ENCODE measurements at regions not wholly inside any gene's neighbourhood (a gene's known extent, or its start where the extent isn't known, plus 50 kb on each side); places are given as distances from the start of the nearest gene placed in this dataset.

GRCh38 chr6:93915961-93916360 lies 496.6 kb upstream of the EPHA7 start:
- no TSS peak for BruUV-seq (replicated peaks)
- intact Hi-C loops (cut with micrococcal nuclease; ENCODE audit: unreplicated experiment): no loop called here
- H3K36me3 ChIP-seq (ENCODE audit: low read depth): no peaks in the 10 kb centered on the region
- no peaks in the 10 kb centered on the region for H3F3A ChIP-seq (ENCODE audit: insufficient read depth, low read depth)
- H3K4me1 ChIP-seq (replicated peaks; ENCODE audit: insufficient read depth): no peaks in the 10 kb centered on the region
- no peak overlapping the region for H3K4me2 ChIP-seq
- no peaks in the 10 kb centered on the region for H3K27me3 ChIP-seq (ENCODE audit: insufficient read depth, low read depth)
- H3K4me3 ChIP-seq: no peak overlapping the region
- H3K27ac ChIP-seq: no peak overlapping the region
- H3K79me2 ChIP-seq (ENCODE audit: low read depth): no peaks in the 10 kb centered on the region
- no peak overlapping the region for H2AFZ ChIP-seq
- ChIA-PET POLR2A (ENCODE audit: unreplicated experiment) (no interaction called here), CTCF (no interaction called here)
- H4K20me1 ChIP-seq (ENCODE audit: insufficient read depth): no peaks in the 10 kb centered on the region
- H3K9me2 ChIP-seq (ENCODE audit: insufficient read depth): no peaks in the 10 kb centered on the region
- no peaks in the 10 kb centered on the region for H3K9me3 ChIP-seq (ENCODE audit: insufficient read depth, low read depth)
- TF ChIP-seq EZH2 (IDR thresholded peaks at IDR 0.05; ENCODE audit: low read depth): no peak
- no peak for TF ChIP-seq CTCF (conservative IDR thresholded peaks at IDR 0.05)
- no peak for DNase-seq

DNA sequence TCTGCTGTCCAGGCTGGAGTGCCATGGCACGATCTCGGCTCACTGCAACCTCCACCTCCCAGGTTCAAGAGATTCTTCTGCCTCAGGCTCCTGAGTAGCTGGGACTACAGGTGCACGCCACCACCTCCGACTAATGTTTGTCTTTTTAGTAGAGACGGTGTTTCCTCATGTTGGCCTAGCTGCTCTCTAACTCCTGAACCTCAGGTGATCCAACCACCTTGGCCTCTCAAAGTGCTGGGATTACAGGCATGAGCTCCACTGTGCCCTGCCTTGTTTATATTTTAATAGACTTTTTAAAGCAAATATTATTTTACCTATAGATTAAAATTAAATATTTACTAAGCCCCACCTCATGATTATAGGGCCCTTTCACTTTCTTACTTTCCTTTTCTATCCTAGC lies 483.2 kb upstream of the EPHA7 start:
- Histone ChIP-seq H2AFZ (no peak overlapping the region), H3K9me3 (ENCODE audit: insufficient read depth, low read depth) (no peaks in the 10 kb centered on the region), H3K9me2 (ENCODE audit: insufficient read depth) (no peaks in the 10 kb centered on the region), H3K27me3 (ENCODE audit: insufficient read depth, low read depth) (no peaks in the 10 kb centered on the region), H3K36me3 (ENCODE audit: low read depth) (no peaks in the 10 kb centered on the region), H3K79me2 (ENCODE audit: low read depth) (no peaks in the 10 kb centered on the region), H4K20me1 (ENCODE audit: insufficient read depth) (no peaks in the 10 kb centered on the region), H3F3A (ENCODE audit: insufficient read depth, low read depth) (no peaks in the 10 kb centered on the region), H3K4me2 (no peak overlapping the region), H3K4me1 (replicated peaks; ENCODE audit: insufficient read depth) (no peaks in the 10 kb centered on the region), H3K4me3 (no peak overlapping the region), H3K27ac (no peak overlapping the region)
- TF ChIP-seq CTCF (conservative IDR thresholded peaks at IDR 0.05): no peak
- TF ChIP-seq EZH2 (IDR thresholded peaks at IDR 0.05; ENCODE audit: low read depth): no peak
- intact Hi-C loops (cut with micrococcal nuclease; ENCODE audit: unreplicated experiment): no loop called here
- ChIA-PET CTCF (no interaction called here), POLR2A (ENCODE audit: unreplicated experiment) (no interaction called here)
- no TSS peak for BruUV-seq (replicated peaks)
- no peak for DNase-seq

DNA sequence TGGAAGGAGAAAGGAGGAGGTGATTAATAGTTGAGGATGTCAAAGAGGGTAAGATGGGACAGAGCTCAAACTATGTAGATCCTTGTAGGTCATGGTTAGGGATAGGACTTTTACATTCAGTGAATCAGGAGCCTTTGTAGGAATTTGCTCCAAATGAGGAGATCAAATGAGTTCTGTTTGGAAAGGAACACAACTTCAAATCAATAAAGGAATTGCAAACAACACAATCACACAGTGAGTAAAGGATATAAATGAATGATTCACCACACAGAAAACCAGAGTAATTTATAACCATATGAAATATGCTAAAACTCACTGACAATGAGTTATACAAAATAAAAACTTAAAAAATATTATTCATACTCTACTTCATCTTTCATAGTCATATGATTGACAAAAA lies 480.8 kb upstream of the EPHA7 start:
- H3K4me1 ChIP-seq (replicated peaks; ENCODE audit: insufficient read depth): no peaks in the 10 kb centered on the region
- intact Hi-C loops (cut with micrococcal nuclease; ENCODE audit: unreplicated experiment): loop anchor here (1.0 kb wide), 1 partner anchor 34 kb away; no protein-coding TSS in a partner anchor
- no peak for DNase-seq
- no peaks in the 10 kb centered on the region for H3F3A ChIP-seq (ENCODE audit: insufficient read depth, low read depth)
- H4K20me1 ChIP-seq (ENCODE audit: insufficient read depth): no peaks in the 10 kb centered on the region
- no peak overlapping the region for H2AFZ ChIP-seq
- ChIA-PET CTCF (no interaction called here), POLR2A (ENCODE audit: unreplicated experiment) (no interaction called here)
- no peaks in the 10 kb centered on the region for H3K27me3 ChIP-seq (ENCODE audit: insufficient read depth, low read depth)
- BruUV-seq (replicated peaks): no TSS peak
- H3K4me2 ChIP-seq: no peak overlapping the region
- H3K4me3 ChIP-seq: no peak overlapping the region
- H3K36me3 ChIP-seq (ENCODE audit: low read depth): no peaks in the 10 kb centered on the region
- no peaks in the 10 kb centered on the region for H3K9me2 ChIP-seq (ENCODE audit: insufficient read depth)
- no peak overlapping the region for H3K27ac ChIP-seq
- no peaks in the 10 kb centered on the region for H3K9me3 ChIP-seq (ENCODE audit: insufficient read depth, low read depth)
- H3K79me2 ChIP-seq (ENCODE audit: low read depth): no peaks in the 10 kb centered on the region
- TF ChIP-seq CTCF (conservative IDR thresholded peaks at IDR 0.05): no peak
- no peak for TF ChIP-seq EZH2 (IDR thresholded peaks at IDR 0.05; ENCODE audit: low read depth)
